ENCODE measurements at regions not wholly inside any gene's neighbourhood (a gene's known extent, or its start where the extent isn't known, plus 50 kb on each side); places are given as distances from the start of the nearest gene placed in this dataset.

- in situ Hi-C loops (cut with MboI; ENCODE audit: low sequenced_read_pairs), result loop anchor here (5.0 kb wide), 1 partner anchor 63 kb away; the partner anchor contains the start of gene FTH1
Measured at GRCh38 chr11:62030071-62030684, 62.7 kb upstream of the FTH1 start.

GRCh38 chr11:62026739-62027370, 59.4 kb upstream of the FTH1 start:
- in situ Hi-C loops (cut with MboI; ENCODE audit: low sequenced_read_pairs), result no loop called here

DNA sequence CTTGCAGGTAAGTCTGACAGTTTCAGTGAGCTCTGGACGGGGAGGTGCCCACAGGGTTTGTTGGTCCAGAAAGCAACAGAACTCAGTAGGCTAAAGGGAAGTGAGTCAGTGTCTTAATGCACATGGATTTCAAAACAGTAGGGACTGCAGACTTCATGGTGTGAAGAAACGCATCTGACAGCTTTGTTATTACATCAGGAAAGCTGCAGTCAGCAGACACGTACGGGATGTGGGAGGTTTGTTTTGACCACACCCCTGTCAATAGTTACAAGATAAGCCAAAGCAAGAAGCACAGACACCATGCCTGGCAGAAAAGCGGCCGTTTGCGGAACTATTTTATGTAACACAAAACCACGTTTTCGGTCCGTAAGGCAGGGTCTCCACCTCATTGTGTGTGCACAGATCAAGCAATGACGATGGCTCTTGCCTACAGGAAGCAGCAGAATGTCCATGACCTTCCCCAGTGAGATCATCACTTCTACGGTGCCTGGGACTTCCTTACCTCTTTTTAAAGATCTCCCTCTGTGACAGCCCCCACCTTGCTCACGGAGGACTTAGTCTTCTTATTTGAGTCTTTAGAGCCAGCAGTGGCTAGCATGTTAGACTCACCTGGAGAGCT, 58.2 kb upstream of the FTH1 start:
- in situ Hi-C loops (cut with MboI; ENCODE audit: low sequenced_read_pairs), result no loop called here

DNA sequence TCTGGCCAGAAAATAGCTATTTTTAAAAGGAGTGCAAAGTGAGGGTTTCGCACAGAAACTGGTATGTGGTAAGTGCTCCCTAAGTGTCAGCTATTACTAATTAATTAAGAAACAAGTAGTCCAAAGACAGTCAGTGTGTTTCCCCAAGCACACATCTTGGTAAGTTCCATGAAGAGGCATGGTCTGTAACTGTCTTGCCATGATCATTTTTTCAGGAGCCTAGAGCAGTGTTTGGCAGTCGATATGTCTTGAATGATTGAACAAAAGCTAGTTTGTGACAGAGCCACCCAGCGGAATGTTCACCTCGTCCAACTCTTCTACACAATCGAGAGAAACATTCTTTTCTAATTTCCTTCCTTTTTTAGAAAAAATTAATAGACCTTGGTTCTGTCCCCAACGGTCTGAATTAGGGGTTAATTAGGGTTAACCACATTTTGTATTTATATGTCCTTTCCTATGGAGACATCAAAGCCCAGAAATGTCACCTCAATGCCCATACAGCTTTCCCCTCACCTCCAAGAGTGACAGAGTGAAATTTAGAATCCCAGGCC, 57.6 kb upstream of the FTH1 start:
- in situ Hi-C loops (cut with MboI; ENCODE audit: low sequenced_read_pairs), result no loop called here

DNA sequence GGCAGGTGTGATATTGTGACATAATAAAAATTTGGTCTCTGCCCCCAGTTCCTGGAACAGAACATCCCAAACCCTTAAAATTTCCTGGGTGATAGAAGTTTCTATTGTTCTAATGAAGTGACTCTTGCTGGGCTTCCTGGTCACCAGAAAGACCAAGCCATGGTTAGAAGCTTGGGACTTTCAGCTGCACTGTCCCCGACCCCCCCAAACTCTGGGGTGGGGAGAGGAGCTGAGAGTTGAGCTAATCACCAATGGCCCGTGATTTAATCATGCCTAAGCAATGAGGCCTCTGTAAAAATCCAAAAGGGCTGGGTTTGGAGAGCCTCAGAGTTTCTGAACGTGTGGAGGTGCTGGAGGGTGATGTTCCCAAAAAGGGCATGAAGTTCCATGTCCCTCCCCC, 54.8 kb upstream of the FTH1 start:
- in situ Hi-C loops (cut with MboI; ENCODE audit: low sequenced_read_pairs), result no loop called here

DNA sequence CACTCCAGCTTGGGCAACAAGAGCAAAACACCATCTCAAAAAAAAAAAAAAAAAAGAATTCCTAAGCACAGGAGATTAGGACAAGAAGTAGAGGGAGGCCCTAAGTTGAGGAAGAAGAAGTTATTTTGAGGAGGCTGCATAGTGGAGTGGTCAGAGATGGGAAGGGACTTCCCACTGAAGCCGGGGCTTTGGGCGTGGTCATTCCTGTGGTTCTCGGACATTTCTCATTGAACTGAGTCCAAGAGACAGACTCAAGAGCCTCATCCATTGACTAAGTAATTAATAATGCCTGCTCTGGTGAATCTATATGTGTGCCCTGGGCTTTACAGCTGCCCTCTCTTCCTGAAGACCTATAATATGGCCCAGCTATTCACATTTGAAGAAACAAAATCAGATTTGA, 53.2 kb upstream of the FTH1 start:
- in situ Hi-C loops (cut with MboI; ENCODE audit: low sequenced_read_pairs), result no loop called here

GRCh38 chr11:62018981-62019664, 51.7 kb upstream of the FTH1 start:
- in situ Hi-C loops (cut with MboI; ENCODE audit: low sequenced_read_pairs), result no loop called here

DNA sequence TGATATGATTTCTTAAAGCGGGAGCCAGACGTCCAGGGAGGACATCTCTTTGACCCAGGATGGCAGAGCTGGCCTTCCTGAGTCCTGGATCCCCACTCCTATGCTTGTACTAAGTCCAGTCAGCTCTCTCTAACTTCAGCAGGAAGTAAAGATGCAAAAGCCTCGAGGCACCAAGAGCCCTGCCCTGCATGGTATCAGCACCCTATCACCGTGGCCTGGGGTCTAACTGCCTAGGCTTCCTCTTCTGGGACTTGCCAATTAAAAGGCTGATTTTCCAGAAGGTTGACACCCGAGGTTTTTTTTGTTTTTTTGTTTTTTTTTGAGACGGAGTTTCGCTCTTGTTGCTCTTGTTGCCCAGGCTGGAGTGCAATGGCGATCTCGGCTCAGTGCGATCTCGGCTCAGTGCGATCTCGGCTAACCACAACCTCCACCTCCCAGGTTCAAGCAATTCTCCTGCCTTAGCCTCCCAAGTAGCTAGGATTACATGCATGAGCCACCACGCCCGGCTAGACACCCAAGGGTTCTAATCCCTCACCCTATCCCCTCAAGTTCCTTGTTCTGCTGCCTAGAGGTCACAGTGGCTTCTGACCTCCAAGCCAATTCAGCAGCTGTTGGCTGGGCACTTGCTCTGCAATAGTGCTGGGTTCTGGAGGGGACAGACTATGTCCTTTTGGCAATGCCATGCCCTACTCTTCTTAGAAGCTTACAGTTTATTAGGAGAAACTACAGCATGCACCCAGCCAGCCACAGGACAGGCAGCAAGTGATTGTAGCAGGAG, 50.6 kb upstream of the FTH1 start:
- in situ Hi-C loops (cut with MboI; ENCODE audit: low sequenced_read_pairs), result no loop called here
